ENCODE measurements at regions not wholly inside any gene's neighbourhood (a gene's known extent, or its start where the extent isn't known, plus 50 kb on each side); places are given as distances from the start of the nearest gene placed in this dataset.
"Not testable (repeated sequence)": the region's sequence is repeated elsewhere in the genome, so short reads cannot be mapped to it uniquely, and the experiment has no call there.

- peak; percentile 37 for DNase-seq
These were observed 459.6 kb downstream of the UTRN start for GRCh38 chr6:144744720-144745119.

GRCh38 chr6:144745439-144745838, 460.3 kb downstream of the UTRN start:
- peak; percentile 47 for DNase-seq

- no peak for DNase-seq
These were observed 461.9 kb downstream of the UTRN start for GRCh38 chr6:144746902-144747469.

- DNase-seq = peak; percentile 76
These were observed 464.1 kb downstream of the UTRN start for GRCh38 chr6:144749263-144749662.

GRCh38 chr6:144753023-144753705, 468.0 kb downstream of the UTRN start:
- DNase-seq = no peak

- DNase-seq = no peak
These were observed 471.3 kb downstream of the UTRN start for GRCh38 chr6:144756469-144756868.

DNA sequence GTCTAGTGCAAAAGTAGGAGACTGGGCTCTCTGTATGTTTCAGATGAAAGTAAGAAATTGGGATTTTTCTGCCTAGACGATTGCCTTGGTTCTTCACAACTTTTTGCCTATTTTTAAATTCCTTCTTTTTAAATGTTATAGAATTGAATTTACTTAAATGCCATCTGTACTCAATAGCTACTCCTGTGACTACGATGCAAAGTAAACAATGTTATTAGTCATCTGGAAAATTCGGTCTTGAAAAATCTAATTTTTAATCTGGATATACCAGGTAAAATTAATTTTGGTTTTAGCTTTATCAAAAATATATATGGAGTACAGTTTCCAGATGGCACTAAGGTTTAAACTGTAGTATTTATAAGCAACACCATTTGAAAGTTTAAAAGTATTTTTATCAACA, 472.2 kb downstream of the UTRN start:
- no peak for DNase-seq

GRCh38 chr6:144757730-144758129, 472.6 kb downstream of the UTRN start:
- DNase-seq = no peak

GRCh38 chr6:144758602-144759001, 473.5 kb downstream of the UTRN start:
- DNase-seq = no peak

GRCh38 chr6:144762469-144762868, 477.3 kb downstream of the UTRN start:
- DNase-seq = no peak

DNA sequence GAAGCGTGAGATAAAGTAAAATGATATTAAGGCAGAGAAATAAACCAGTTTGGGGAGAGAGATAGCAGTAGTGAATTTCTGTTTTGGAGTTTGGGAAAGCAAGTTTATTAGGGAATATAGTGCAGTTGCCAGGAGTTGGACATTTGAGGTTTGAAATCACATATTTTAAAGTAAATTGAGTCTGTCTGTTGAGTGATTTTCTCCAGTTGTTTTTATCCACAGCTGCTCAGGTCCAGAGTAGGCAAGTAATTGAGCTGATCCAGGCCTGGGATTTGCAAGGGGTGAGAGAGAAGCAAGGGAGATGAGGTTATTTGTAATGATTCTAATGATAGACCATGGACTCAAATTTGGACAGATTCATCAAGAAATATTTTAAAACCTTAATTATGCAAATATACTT, 481.9 kb downstream of the UTRN start:
- DNase-seq = no peak

- DNase-seq = no peak
These were observed 483.5 kb downstream of the UTRN start for GRCh38 chr6:144768551-144769075.

- peak; percentile 80 for DNase-seq
These were observed 484.0 kb downstream of the UTRN start for GRCh38 chr6:144769142-144769541.

DNA sequence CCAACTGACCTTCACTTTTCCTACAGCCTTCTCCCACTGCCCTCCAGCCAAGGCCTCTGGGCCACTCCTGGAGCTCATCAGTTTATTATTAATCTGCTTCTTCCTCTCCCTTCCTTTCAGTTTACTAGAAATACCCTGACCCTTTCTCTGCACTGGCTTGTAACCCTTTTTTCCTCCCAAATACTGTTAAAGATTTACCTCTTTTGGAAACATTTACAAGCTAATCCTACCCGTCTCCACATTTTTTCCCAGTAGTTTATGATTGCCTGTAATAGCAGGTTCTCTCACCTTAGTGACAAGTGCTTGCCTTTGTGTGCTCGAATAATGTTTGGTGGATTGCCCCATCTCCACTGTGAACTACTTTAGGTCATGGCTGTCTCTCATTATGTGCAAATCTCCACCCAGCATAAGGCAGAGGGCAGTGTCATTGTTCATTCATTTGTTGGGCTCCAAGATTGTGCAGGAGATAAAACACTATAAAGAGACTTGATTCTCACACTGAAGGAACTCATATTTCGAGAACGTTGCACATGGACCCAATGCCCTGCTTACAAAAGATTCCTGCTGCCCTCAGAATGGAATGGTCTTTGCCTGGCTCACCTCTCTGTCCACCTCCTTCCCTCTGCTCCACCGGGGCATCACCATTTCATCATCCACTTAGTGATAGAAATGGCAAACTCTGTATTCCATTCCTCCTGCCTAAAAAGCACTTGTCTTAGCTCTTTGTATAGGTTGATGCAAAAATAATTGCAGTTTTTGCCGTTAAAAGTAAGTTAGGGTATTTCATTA, 491.1 kb downstream of the UTRN start:
- no peak for DNase-seq

DNA sequence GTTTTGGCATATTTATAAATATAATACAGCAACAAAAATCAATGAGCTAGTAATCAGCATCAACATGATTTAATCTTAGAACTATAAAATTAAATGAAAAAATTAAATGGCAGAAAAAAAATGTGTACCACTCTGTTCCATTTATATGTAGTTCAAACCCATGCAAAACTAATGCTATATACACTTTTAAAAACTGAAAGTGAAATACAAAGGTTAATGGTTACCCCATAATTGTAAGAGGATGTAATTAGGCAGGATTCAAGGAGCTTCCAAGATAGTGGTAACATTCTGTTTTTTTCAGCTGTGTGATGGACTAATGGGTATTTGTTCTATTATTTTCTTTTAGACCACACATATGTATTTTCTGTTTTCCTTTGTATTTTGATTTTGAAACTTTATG, 492.1 kb downstream of the UTRN start:
- DNase-seq = no peak

DNA sequence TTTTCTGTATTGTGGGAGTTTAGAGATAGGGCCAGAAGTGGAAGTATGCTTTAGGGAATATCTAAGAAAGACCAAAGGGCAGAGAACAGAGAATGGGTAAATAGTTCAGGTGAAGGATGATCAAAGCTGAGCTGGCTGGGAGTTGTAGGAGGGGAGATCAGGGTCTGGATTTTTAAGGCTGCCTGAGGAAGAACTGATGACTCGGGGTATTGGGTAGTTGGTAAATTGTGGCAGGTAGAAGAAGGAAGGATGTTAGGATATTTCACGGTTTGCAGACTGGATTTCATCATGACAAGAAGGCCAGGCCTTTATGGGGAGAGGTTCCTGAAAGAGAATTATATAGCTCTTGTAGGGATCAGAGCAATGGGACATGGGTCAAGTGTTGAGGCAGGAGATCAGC, 492.9 kb downstream of the UTRN start:
- DNase-seq = no peak

- no peak for DNase-seq
These were observed 493.8 kb downstream of the UTRN start for GRCh38 chr6:144778773-144779492.

- DNase-seq = no peak
These were observed 496.7 kb downstream of the UTRN start for GRCh38 chr6:144781836-144782235.

- DNase-seq = no peak
These were observed 497.5 kb downstream of the UTRN start for GRCh38 chr6:144782634-144783033.

- DNase-seq = no peak
These were observed 499.9 kb downstream of the UTRN start for GRCh38 chr6:144785056-144785455.

- no peak for DNase-seq
These were observed 501.7 kb downstream of the UTRN start for GRCh38 chr6:144786825-144787224.

DNA sequence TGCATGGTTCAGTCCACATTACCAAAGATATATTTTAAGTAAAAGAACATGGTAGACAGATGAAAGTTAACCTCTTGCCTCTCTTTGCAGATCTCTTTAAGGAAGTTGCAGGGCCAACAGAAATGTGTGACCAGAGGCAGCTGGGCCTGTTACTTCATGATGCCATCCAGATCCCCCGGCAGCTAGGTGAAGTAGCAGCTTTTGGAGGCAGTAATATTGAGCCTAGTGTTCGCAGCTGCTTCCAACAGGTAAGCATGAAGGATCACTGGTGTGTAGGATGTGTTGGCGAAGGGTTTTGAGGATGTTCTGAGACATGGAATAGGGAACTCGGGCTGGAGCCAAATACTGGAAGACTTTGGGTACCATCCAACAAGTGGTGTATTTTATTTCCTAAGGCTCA, 508.6 kb downstream of the UTRN start:
- no peak for DNase-seq

DNA sequence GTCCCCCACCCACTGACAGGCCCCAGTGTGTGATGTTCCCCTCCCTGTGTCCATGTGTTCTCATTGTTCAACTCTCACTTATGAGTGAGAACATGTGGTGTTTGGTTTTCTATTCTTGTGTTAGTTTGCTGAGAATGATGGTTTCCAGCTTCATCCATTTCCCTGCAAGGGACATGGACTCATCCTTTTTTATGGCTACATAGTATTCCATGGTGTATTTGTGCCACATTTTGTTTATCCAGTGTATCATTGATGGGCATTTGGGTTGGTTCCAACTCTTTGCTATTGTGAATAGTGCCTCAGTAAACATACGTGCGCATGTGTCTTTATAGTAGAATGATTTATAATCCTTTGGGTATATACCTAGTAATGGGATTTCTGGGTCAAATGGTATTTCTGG, 509.9 kb downstream of the UTRN start:
- not testable (repeated sequence) for DNase-seq
